ENCODE measurements at regions not wholly inside any gene's neighbourhood (a gene's known extent, or its start where the extent isn't known, plus 50 kb on each side); places are given as distances from the start of the nearest gene placed in this dataset.

GRCh38 chr2:129181433-129181832, 798.0 kb upstream of the RAB6C start:
- no peak for DNase-seq (ENCODE audit: low spot score)
- Histone ChIP-seq H3K4me1 (replicated peaks) (no peaks in the 10 kb centered on the region), H3K27ac (no peak overlapping the region), H3K4me3 (no peak overlapping the region), H3K36me3 (no peaks in the 10 kb centered on the region), H3K27me3 (replicated peaks; ENCODE audit: insufficient read depth) (no peaks in the 10 kb centered on the region), H3K9me3 (no peaks in the 10 kb centered on the region)
- intact Hi-C loops (cut with DNase I), result no loop called here
- TF ChIP-seq POLR2AphosphoS5 (IDR thresholded peaks at IDR 0.05) (no peak), POLR2A (IDR thresholded peaks at IDR 0.05) (no peak), CTCF (IDR thresholded peaks at IDR 0.05) (no peak)
- WGBS, result 67% methylated on average over 1 of the region's 1 CpG

- intact Hi-C loops (cut with DNase I), result no loop called here
- TF ChIP-seq POLR2AphosphoS5 (IDR thresholded peaks at IDR 0.05), result no peak
- no peak for TF ChIP-seq POLR2A (IDR thresholded peaks at IDR 0.05)
- Histone ChIP-seq H3K9me3 (no peaks in the 10 kb centered on the region), H3K27ac (no peak overlapping the region), H3K4me3 (no peak overlapping the region), H3K36me3 (no peaks in the 10 kb centered on the region), H3K27me3 (replicated peaks; ENCODE audit: insufficient read depth) (no peaks in the 10 kb centered on the region), H3K4me1 (replicated peaks) (no peaks in the 10 kb centered on the region)
- DNase-seq (ENCODE audit: low spot score), result no peak
- WGBS, result 82% methylated on average over 4 of the region's 4 CpGs
Observed at GRCh38 chr2:129181963-129182362, 797.5 kb upstream of the RAB6C start.

- TF ChIP-seq CTCF (IDR thresholded peaks at IDR 0.05) (no peak), POLR2A (IDR thresholded peaks at IDR 0.05) (no peak), POLR2AphosphoS5 (IDR thresholded peaks at IDR 0.05) (no peak)
- WGBS, result 85% methylated on average over 3 of the region's 3 CpGs
- intact Hi-C loops (cut with DNase I), result no loop called here
- no peaks in the 10 kb centered on the region for H3K9me3 ChIP-seq
- no peaks in the 10 kb centered on the region for H3K4me1 ChIP-seq (replicated peaks)
- H3K36me3 ChIP-seq, result no peaks in the 10 kb centered on the region
- DNase-seq (ENCODE audit: low spot score), result no peak
- no peak overlapping the region for H3K27ac ChIP-seq
- no peak overlapping the region for H3K4me3 ChIP-seq
- no peaks in the 10 kb centered on the region for H3K27me3 ChIP-seq (replicated peaks; ENCODE audit: insufficient read depth)
Observed at GRCh38 chr2:129187343-129187742, 792.1 kb upstream of the RAB6C start.

- Histone ChIP-seq H3K27me3 (replicated peaks; ENCODE audit: insufficient read depth) (no peaks in the 10 kb centered on the region), H3K36me3 (no peaks in the 10 kb centered on the region), H3K9me3 (no peaks in the 10 kb centered on the region), H3K4me1 (replicated peaks) (no peaks in the 10 kb centered on the region), H3K4me3 (no peak overlapping the region), H3K27ac (no peak overlapping the region)
- TF ChIP-seq CTCF (IDR thresholded peaks at IDR 0.05), result no peak
- TF ChIP-seq POLR2A (IDR thresholded peaks at IDR 0.05), result no peak
- no peak for TF ChIP-seq POLR2AphosphoS5 (IDR thresholded peaks at IDR 0.05)
- WGBS, result 87% methylated on average over 9 of the region's 9 CpGs
- no peak for DNase-seq (ENCODE audit: low spot score)
- intact Hi-C loops (cut with DNase I), result no loop called here
Observed at GRCh38 chr2:129188451-129188850, 791.0 kb upstream of the RAB6C start.

- H3K27ac ChIP-seq, result peak overlapping the region in 1 of 2 donors; percentile 16
- DNase-seq (ENCODE audit: low spot score), result no peak
- no peaks in the 10 kb centered on the region for H3K9me3 ChIP-seq
- TF ChIP-seq POLR2AphosphoS5 (IDR thresholded peaks at IDR 0.05) (peak; percentile 58), CTCF (IDR thresholded peaks at IDR 0.05) (no peak)
- no peaks in the 10 kb centered on the region for H3K36me3 ChIP-seq
- 79% methylated on average over 10 of the region's 10 CpGs for WGBS
- intact Hi-C loops (cut with DNase I), result no loop called here
- H3K4me1 ChIP-seq (replicated peaks), result no peaks in the 10 kb centered on the region
- no peaks in the 10 kb centered on the region for H3K27me3 ChIP-seq (replicated peaks; ENCODE audit: insufficient read depth)
- no peak overlapping the region for H3K4me3 ChIP-seq
Observed at GRCh38 chr2:129189617-129190319, 789.7 kb upstream of the RAB6C start.

Measured in prostate gland (tissue), 2 donors.